ENCODE measurements at regions not wholly inside any gene's neighbourhood (a gene's known extent, or its start where the extent isn't known, plus 50 kb on each side); places are given as distances from the start of the nearest gene placed in this dataset.
"Not testable (repeated sequence)": the region's sequence is repeated elsewhere in the genome, so short reads cannot be mapped to it uniquely, and the experiment has no call there.

DNA sequence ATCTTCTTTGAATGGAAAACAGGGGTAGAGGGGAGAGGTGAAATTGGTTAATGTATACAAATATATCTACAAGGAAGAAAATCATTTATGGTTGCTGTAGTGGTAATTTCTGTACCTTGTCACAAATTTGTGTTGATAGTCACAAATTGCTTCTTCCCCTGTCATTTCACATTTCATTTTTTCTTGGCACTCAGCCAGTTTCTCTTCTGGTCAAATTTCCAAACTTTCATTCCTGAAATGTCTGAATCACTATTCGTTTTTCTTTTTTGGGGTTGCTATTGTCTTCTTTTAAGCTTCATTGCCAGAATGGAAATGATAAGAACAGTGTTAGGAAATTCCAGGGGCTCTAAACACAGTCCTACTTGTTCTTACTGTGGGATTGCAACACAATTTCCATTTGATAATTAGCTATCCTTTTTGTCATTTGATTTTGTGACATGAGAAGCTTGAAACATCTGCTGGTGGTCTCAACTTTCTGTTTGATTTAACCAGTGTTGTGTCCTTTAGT lies 136.0 kb upstream of the GCFC2 start:
- H3F3A ChIP-seq (ENCODE audit: insufficient read depth): no peaks in the 10 kb centered on the region
- H3K36me3 ChIP-seq (ENCODE audit: low read length): no peaks in the 10 kb centered on the region
- TF ChIP-seq EZH2phosphoT487 (conservative IDR thresholded peaks at IDR 0.05; ENCODE audit: low read length): no peak
- TF ChIP-seq, protein P1, sequence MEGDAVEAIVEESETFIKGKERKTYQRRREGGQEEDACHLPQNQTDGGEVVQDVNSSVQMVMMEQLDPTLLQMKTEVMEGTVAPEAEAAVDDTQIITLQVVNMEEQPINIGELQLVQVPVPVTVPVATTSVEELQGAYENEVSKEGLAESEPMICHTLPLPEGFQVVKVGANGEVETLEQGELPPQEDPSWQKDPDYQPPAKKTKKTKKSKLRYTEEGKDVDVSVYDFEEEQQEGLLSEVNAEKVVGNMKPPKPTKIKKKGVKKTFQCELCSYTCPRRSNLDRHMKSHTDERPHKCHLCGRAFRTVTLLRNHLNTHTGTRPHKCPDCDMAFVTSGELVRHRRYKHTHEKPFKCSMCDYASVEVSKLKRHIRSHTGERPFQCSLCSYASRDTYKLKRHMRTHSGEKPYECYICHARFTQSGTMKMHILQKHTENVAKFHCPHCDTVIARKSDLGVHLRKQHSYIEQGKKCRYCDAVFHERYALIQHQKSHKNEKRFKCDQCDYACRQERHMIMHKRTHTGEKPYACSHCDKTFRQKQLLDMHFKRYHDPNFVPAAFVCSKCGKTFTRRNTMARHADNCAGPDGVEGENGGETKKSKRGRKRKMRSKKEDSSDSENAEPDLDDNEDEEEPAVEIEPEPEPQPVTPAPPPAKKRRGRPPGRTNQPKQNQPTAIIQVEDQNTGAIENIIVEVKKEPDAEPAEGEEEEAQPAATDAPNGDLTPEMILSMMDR (IDR thresholded peaks at IDR 0.05; ENCODE audit: insufficient read depth, low read length, poor library complexity, severe bottlenecking): no peak

DNA sequence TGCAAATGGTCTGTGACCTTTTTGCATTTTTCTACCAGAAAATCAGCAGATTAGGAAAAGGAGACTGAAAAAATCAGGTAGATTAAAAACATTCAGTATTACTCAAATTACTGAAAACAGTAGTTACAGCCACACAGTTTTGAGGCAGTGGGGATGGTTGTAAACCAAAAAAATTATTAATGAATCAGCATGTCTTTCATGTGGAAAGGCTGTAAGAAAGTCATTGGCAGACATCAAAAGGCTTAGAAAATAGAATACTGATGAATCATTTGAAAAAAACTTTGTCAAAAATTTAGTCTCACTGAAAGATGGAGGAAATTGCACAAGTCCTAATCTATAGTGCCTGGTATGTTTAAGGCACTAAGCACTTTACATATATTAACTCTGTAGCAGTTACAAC lies 133.9 kb upstream of the GCFC2 start:
- H2AFZ ChIP-seq (ENCODE audit: low read depth, low read length, severe bottlenecking): no peak overlapping the region
- H3K9me2 ChIP-seq (replicated peaks; ENCODE audit: insufficient read depth, low read length): no peaks in the 10 kb centered on the region
- no peak overlapping the region for H3K27ac ChIP-seq (ENCODE audit: low read depth, low read length)
- no peaks in the 10 kb centered on the region for H3K9me3 ChIP-seq (ENCODE audit: insufficient read depth, low read length)
- H3K79me2 ChIP-seq (ENCODE audit: insufficient read depth, low read length): no peaks in the 10 kb centered on the region
- H3F3A ChIP-seq (ENCODE audit: insufficient read depth): no peaks in the 10 kb centered on the region
- H3K4me3 ChIP-seq (ENCODE audit: insufficient read depth, low read length, poor library complexity, severe bottlenecking): no peak overlapping the region
- H3K9ac ChIP-seq (ENCODE audit: low read length): no peak overlapping the region
- no peaks in the 10 kb centered on the region for H3K36me3 ChIP-seq (ENCODE audit: low read length)
- no peak overlapping the region for H3K4me2 ChIP-seq (ENCODE audit: low read depth, low read length, poor library complexity, severe bottlenecking)
- no peaks in the 10 kb centered on the region for H4K20me1 ChIP-seq (ENCODE audit: low read depth, low read length)
- no peak for TF ChIP-seq EZH2phosphoT487 (conservative IDR thresholded peaks at IDR 0.05; ENCODE audit: low read length)
- TF ChIP-seq, protein P1 (IDR thresholded peaks at IDR 0.05; ENCODE audit: insufficient read depth, low read length, poor library complexity, severe bottlenecking): no peak
- no peaks in the 10 kb centered on the region for H3K27me3 ChIP-seq (ENCODE audit: low read length)

More for the DNA sequence above, 136.0 kb upstream of the GCFC2 start:
- Histone ChIP-seq H3K4me2 (ENCODE audit: low read depth, low read length, poor library complexity, severe bottlenecking) (no peak overlapping the region), H4K20me1 (ENCODE audit: low read depth, low read length) (no peaks in the 10 kb centered on the region), H3K4me3 (ENCODE audit: insufficient read depth, low read length, poor library complexity, severe bottlenecking) (no peak overlapping the region), H3K9me2 (replicated peaks; ENCODE audit: insufficient read depth, low read length) (no peaks in the 10 kb centered on the region), H3K27me3 (ENCODE audit: low read length) (no peaks in the 10 kb centered on the region), H2AFZ (ENCODE audit: low read depth, low read length, severe bottlenecking) (no peak overlapping the region), H3K27ac (ENCODE audit: low read depth, low read length) (no peak overlapping the region), H3K9ac (ENCODE audit: low read length) (no peak overlapping the region), H3K9me3 (ENCODE audit: insufficient read depth, low read length) (no peaks in the 10 kb centered on the region), H3K79me2 (ENCODE audit: insufficient read depth, low read length) (no peaks in the 10 kb centered on the region)

GRCh38 chr2:75834588-75834987 lies 123.9 kb upstream of the GCFC2 start:
- H4K20me1 ChIP-seq (ENCODE audit: low read depth, low read length): not testable (repeated sequence)

GRCh38 chr2:75833386-75833785 lies 122.7 kb upstream of the GCFC2 start:
- no peak overlapping the region for H2AFZ ChIP-seq (ENCODE audit: low read depth, low read length, severe bottlenecking)
- no peak overlapping the region for H3K9ac ChIP-seq (ENCODE audit: low read length)
- no peaks in the 10 kb centered on the region for H3F3A ChIP-seq (ENCODE audit: insufficient read depth)
- H3K4me3 ChIP-seq (ENCODE audit: insufficient read depth, low read length, poor library complexity, severe bottlenecking): no peak overlapping the region
- no peaks in the 10 kb centered on the region for H3K9me3 ChIP-seq (ENCODE audit: insufficient read depth, low read length)
- no peak for TF ChIP-seq EZH2phosphoT487 (conservative IDR thresholded peaks at IDR 0.05; ENCODE audit: low read length)
- TF ChIP-seq, protein P1 (IDR thresholded peaks at IDR 0.05; ENCODE audit: insufficient read depth, low read length, poor library complexity, severe bottlenecking): no peak
- H3K36me3 ChIP-seq (ENCODE audit: low read length): no peaks in the 10 kb centered on the region
- H4K20me1 ChIP-seq (ENCODE audit: low read depth, low read length): no peaks in the 10 kb centered on the region
- H3K9me2 ChIP-seq (replicated peaks; ENCODE audit: insufficient read depth, low read length): no peaks in the 10 kb centered on the region
- no peaks in the 10 kb centered on the region for H3K79me2 ChIP-seq (ENCODE audit: insufficient read depth, low read length)
- H3K4me2 ChIP-seq (ENCODE audit: low read depth, low read length, poor library complexity, severe bottlenecking): no peak overlapping the region
- H3K27ac ChIP-seq (ENCODE audit: low read depth, low read length): no peak overlapping the region
- no peaks in the 10 kb centered on the region for H3K27me3 ChIP-seq (ENCODE audit: low read length)

More at GRCh38 chr2:75834588-75834987, 123.9 kb upstream of the GCFC2 start:
- not testable (repeated sequence) for H2AFZ ChIP-seq (ENCODE audit: low read depth, low read length, severe bottlenecking); H3K27ac ChIP-seq (ENCODE audit: low read depth, low read length); H3K27me3 ChIP-seq (ENCODE audit: low read length); H3K36me3 ChIP-seq (ENCODE audit: low read length); H3K9me2 ChIP-seq (replicated peaks; ENCODE audit: insufficient read depth, low read length); H3K9ac ChIP-seq (ENCODE audit: low read length); H3K4me2 ChIP-seq (ENCODE audit: low read depth, low read length, poor library complexity, severe bottlenecking); H3K9me3 ChIP-seq (ENCODE audit: insufficient read depth, low read length); H3F3A ChIP-seq (ENCODE audit: insufficient read depth); H3K4me3 ChIP-seq (ENCODE audit: insufficient read depth, low read length, poor library complexity, severe bottlenecking); H3K79me2 ChIP-seq (ENCODE audit: insufficient read depth, low read length)
